Activated CD8-positive, alpha-beta memory T cell treated with anti-CD3 and anti-CD28 coated beads, Interleukin-2, amount 10 ng/mL, durations not matched to agents 7 days and 5 days (primary cell): ENCODE measurements at regions not wholly inside any gene's neighbourhood (a gene's known extent, or its start where the extent isn't known, plus 50 kb on each side); places are given as distances from the start of the nearest gene placed in this dataset.

ENCODE experiments used
- ATAC-seq: fragments of 150-1000 bp; cut with Tn5 transposase; one replicate; pipeline ENCODE4 v1.10.0; 2021; ENCODE audit warnings: moderate library complexity
- CTCF ChIA-PET: fragments of 350-600 bp; sonication (Branson Sonifier 250); formaldehyde crosslinking; loops from one replicate; lab custom pipeline; 2021; ENCODE audit warnings: antibody characterized with exemption; lab: Charles Lee
- DNase-seq: peaks from one replicate; pipeline ENCODE4 v3.0.0-alpha.2; 2020
- H3K27ac Mint-ChIP-seq: one replicate; pipeline ENCODE4 v1.8.0; 2021; ENCODE audit warnings: mild to moderate bottlenecking, mixed read lengths
- H3K27me3 Mint-ChIP-seq: one replicate; pipeline ENCODE4 v1.8.0; 2021; ENCODE audit warnings: mixed read lengths
- H3K36me3 Mint-ChIP-seq: one replicate; pipeline ENCODE4 v1.8.0; 2021; ENCODE audit warnings: mild to moderate bottlenecking, mixed read lengths
- H3K4me1 Mint-ChIP-seq: one replicate; pipeline ENCODE4 v1.8.0; 2021; ENCODE audit warnings: mixed read lengths
- H3K4me3 Mint-ChIP-seq: one replicate; pipeline ENCODE4 v1.8.0; 2021; ENCODE audit warnings: mild to moderate bottlenecking, moderate library complexity, mixed read lengths
- H3K9me3 Mint-ChIP-seq: one replicate; pipeline ENCODE4 v1.8.0; 2022; ENCODE audit warnings: low read depth, mixed read lengths

DNA sequence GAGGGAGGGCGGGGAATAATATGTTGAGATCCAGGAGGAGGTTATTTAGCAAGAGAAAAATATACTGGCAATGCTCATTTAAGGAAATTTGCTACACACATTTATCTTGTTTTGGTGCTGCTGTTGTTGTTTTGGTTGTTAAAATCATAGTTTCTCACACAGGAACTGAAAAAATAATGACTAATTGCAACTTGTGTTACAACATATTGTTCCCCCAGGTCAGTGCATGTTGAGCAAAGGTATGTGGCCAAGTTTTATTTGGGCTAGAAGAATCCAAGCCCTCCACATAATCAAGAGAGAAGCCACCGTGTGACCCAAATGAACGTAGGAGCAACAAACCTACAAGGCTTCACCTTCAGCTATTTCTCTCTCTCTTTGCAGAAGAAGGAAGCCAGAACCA is 220.3 kb upstream of the DAPK1 start:
- no peak for DNase-seq
- CTCF ChIA-PET, result no interaction called here

DNA sequence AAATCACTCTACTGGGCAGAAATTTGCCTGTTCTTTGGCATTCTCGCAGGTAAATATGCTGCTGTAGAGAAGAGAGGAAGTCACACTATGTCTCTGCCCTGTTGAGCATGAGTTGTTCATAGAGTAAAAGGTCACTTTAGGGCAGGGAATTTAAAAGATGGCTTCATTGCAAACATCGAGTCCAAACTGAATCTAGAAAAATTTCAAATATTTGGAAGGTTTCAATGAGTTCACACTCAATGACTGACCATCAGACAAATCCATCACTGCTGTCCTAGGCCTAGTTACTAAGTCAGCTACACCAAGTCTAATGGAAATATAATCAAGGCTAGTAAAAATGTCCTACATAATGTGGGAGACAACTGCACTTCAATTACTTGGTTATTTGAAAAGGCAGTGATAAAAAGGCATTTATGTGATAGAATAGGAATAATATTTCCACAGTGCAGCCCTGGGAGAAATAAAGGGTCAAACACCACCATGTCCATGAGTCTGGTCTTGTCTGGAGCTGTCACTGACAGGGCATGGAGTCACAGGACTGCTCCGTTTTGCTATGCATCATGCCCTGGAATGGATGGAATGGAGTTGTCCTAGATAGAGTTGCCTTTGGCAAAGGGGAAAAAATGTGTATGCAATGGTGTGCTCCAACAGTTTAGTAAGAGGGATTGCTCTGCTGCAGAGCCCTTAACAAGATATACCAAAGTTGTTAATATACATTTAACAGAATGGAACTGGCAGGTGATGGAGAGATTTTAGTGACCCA is 218.5 kb upstream of the DAPK1 start:
- Mint-ChIP-seq H3K27me3 (no peaks in the 10 kb centered on the region), H3K27ac (no peak overlapping the region), H3K4me3 (no peak overlapping the region), H3K36me3 (no peaks in the 10 kb centered on the region), H3K9me3 (no peaks in the 10 kb centered on the region), H3K4me1 (peaks cover 15% of the 10 kb centered on the region)
- ATAC-seq, result no peak
- CTCF ChIA-PET, result no interaction called here
- DNase-seq, result no peak

More for the DNA sequence above, 220.3 kb upstream of the DAPK1 start:
- Mint-ChIP-seq H3K27ac (peak overlapping the region; percentile 14), H3K27me3 (peaks cover under 1% of the 10 kb centered on the region), H3K9me3 (no peaks in the 10 kb centered on the region), H3K4me3 (no peak overlapping the region), H3K36me3 (no peaks in the 10 kb centered on the region), H3K4me1 (peaks cover 15% of the 10 kb centered on the region)
- no peak for ATAC-seq

DNA sequence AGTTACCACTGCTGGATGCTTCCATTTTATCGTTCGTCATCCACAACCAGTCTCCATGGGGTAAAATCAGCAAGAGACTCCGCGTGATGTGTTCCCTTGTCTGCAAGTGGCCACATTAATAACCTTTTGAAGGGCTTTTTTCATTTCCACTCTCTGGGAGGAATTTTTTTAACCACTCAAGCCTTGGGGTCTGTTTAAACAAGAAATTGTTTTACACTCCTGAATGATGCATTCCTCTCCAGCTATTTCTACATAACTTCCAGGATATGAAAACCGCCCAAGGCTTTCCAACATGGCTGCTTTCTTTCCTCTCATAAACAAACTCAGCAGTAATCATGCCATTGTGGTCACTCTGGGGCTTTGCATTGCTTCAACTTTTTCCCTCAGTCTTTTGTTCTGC is 217.2 kb upstream of the DAPK1 start:
- CTCF ChIA-PET, result no interaction called here
- no peaks in the 10 kb centered on the region for H3K36me3 Mint-ChIP-seq

DNA sequence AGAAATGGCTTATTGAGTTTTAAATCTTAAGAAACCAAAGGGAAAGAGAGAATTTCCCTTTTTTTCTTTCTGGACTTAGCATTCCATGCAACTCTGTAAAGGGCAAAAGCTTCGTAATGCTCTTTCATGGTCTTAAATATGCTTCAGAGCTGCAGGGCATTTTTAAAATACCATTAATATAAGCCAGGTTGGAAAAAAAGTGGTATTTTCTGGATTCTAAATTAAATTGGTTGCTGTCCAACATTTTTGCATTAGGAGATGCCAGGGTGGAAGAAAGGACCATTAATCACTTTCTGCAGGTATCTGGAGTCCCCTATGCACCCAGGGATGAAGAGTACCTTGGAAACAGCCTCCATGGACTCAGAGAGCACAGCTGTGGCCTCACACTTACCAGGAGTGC is 215.1 kb upstream of the DAPK1 start:
- no peaks in the 10 kb centered on the region for H3K27me3 Mint-ChIP-seq
- DNase-seq (no peak), ATAC-seq (no peak)
- no peak overlapping the region for H3K27ac Mint-ChIP-seq
- no peaks in the 10 kb centered on the region for H3K9me3 Mint-ChIP-seq
- CTCF ChIA-PET, result no interaction called here
- no peak overlapping the region for H3K4me3 Mint-ChIP-seq
- H3K4me1 Mint-ChIP-seq, result no peaks in the 10 kb centered on the region
- H3K36me3 Mint-ChIP-seq, result no peaks in the 10 kb centered on the region

More for the DNA sequence above, 217.2 kb upstream of the DAPK1 start:
- Mint-ChIP-seq H3K9me3 (no peaks in the 10 kb centered on the region), H3K27ac (no peak overlapping the region), H3K27me3 (no peaks in the 10 kb centered on the region), H3K4me1 (peaks cover 15% of the 10 kb centered on the region), H3K4me3 (no peak overlapping the region)
- DNase-seq (no peak), ATAC-seq (no peak)

DNA sequence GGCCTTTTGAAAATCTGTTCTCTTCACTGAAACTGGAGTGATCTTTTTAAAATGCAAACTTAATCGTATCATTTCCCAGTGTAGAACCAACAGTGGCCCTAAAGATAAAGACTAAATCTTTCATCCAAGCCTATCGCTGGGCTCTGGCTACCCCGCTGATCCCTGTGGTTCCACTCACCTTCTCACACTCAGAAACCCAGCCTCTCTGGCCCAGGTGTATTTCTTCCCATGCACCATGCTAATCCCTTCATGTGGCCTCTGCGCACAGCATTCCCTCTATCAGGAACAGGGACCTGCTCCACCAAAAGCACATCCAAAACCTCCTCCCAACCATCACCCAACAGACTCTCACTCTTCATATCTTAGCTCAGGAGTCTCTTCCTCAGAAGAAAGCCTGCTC is 214.1 kb upstream of the DAPK1 start:
- no peaks in the 10 kb centered on the region for H3K9me3 Mint-ChIP-seq
- ATAC-seq, result no peak
- H3K36me3 Mint-ChIP-seq, result no peaks in the 10 kb centered on the region
- H3K27ac Mint-ChIP-seq, result no peak overlapping the region
- no peak overlapping the region for H3K4me3 Mint-ChIP-seq
- no peaks in the 10 kb centered on the region for H3K27me3 Mint-ChIP-seq
- CTCF ChIA-PET, result no interaction called here
- no peaks in the 10 kb centered on the region for H3K4me1 Mint-ChIP-seq
- DNase-seq, result no peak

DNA sequence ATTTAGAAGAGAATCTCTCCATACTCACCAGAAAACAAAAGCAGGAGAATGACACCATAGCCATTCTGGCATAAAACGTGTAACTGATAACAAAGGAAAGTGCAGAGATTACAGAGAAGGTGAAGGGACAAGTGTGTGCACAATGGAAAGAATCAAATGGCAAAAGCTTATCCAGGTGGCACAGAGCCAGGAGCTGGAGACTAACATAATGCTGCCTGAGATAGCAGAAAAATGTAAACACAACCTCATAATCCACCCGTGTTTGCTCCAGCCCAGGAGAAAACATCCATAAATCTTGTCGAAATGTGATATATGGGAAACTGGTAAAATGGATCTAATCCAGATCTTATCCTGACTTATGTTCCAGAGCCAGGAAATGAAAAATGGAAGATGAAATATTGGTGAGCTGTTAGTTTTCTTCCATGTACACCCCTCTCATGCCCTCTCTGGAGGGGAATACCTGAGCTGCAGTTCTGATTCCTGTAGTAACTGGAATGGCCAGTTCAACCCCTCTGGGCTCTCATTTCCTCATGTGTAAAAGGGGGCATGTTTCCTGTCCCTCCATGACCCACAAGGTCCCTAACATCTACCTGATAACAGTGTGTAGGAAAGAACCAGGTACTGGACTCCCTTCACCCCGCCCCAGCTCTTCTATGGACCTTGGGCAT is 212.3 kb upstream of the DAPK1 start:
- no peaks in the 10 kb centered on the region for H3K9me3 Mint-ChIP-seq
- no peaks in the 10 kb centered on the region for H3K27me3 Mint-ChIP-seq
- H3K36me3 Mint-ChIP-seq, result no peaks in the 10 kb centered on the region
- no peak for ATAC-seq
- no peak overlapping the region for H3K27ac Mint-ChIP-seq
- no peak for DNase-seq
- CTCF ChIA-PET, result no interaction called here
- H3K4me1 Mint-ChIP-seq, result no peaks in the 10 kb centered on the region
- H3K4me3 Mint-ChIP-seq, result no peak overlapping the region

DNA sequence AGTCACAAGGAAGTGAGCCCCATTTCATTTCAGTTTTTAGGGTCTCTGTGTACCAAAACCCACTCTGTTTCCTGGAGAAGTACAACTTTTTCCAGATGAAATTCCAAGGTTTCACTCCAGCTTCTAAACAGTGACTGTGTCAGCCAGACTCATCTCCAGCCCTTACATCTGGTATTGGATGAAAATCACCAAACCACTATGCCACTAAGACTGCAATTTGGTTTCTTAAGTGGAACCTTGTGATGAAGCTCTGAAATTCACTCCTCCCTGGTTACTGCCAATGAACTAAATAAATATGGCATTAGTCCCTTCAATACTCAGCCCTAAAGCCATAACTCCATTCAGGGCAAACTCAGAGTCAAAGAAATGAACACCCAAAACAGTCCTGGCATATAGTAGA is 211.2 kb upstream of the DAPK1 start:
- H3K9me3 Mint-ChIP-seq, result no peaks in the 10 kb centered on the region
- H3K27me3 Mint-ChIP-seq, result no peaks in the 10 kb centered on the region
- H3K4me3 Mint-ChIP-seq, result no peak overlapping the region
- H3K4me1 Mint-ChIP-seq, result no peaks in the 10 kb centered on the region
- H3K27ac Mint-ChIP-seq, result no peak overlapping the region
- DNase-seq (no peak), ATAC-seq (no peak)
- no peaks in the 10 kb centered on the region for H3K36me3 Mint-ChIP-seq
- CTCF ChIA-PET, result no interaction called here

DNA sequence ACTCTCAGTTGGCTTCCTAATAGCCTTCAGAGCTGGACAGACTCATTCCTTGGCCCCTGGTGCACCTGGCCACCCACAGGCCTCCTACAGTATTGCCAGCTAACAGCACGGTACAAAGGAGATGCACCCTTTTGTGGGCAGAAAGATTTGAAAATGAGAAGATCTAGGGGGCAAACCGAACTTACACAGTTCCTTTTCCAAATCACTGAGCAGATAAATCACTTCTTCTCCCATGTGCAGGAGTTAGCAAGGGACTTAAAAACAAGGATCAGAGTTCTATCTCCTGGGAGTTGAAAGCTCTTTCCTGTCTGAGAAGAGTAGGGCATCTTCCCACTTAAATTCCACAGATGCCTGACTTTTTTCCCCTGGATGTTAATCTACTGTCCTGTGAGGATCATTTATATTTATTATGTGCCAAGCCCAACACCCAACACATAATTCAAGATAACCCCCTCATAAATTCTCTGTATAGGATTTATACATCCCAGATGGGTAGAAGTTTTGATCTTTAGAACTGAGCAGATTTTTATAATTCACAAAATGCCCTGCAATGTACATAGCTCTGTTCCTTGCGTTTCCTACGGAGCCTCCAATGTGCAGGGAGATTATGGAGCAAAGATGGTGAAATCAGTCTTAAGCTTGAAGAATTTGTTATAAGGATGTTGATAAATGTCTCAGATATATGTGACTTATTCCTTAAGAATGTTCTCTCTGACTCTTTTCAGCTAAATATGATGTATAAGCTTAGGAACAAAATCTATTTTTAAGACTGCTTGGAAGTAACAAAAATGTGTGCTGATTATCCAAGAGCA is 207.2 kb upstream of the DAPK1 start:
- CTCF ChIA-PET, result no interaction called here
- ATAC-seq (no peak), DNase-seq (no peak)
- Mint-ChIP-seq H3K27ac (no peak overlapping the region), H3K4me3 (no peak overlapping the region), H3K4me1 (no peaks in the 10 kb centered on the region), H3K27me3 (no peaks in the 10 kb centered on the region), H3K9me3 (no peaks in the 10 kb centered on the region), H3K36me3 (no peaks in the 10 kb centered on the region)

DNA sequence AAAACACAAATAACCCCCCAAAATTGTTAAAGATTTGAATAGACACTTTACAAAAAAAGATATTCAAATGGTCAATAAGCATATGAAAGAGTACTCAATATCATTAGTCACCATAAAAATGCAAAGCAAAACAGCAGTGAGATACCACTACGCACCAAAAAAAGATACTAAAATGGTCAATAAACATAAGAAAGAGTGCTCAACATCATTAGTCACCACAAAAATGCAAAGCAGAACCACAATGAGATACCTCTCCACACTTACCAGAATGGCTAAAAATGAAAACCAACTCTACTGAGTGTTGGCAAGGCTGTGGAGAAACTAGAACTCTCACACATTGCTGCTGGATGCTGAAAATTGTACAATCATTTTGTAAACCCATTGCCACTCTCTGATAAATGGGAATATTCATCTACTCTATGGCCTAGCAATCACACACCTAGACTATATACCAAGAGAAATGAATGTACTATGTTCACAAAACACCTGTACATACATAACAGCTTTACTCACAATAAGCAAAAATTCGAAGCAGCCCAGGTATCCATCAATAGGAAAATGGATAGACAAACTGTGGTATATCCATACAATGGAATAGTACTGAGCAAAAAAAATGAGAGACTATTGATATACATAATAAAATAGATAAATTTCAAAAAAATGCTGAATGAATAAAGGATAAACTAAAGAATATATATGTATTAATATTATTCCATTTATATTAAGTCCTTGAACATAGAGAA is 205.0 kb upstream of the DAPK1 start:
- Mint-ChIP-seq H3K27me3 (no peaks in the 10 kb centered on the region), H3K27ac (no peak overlapping the region), H3K9me3 (no peaks in the 10 kb centered on the region), H3K4me1 (no peaks in the 10 kb centered on the region), H3K36me3 (no peaks in the 10 kb centered on the region), H3K4me3 (no peak overlapping the region)
- CTCF ChIA-PET, result no interaction called here
- ATAC-seq (no peak), DNase-seq (no peak)

DNA sequence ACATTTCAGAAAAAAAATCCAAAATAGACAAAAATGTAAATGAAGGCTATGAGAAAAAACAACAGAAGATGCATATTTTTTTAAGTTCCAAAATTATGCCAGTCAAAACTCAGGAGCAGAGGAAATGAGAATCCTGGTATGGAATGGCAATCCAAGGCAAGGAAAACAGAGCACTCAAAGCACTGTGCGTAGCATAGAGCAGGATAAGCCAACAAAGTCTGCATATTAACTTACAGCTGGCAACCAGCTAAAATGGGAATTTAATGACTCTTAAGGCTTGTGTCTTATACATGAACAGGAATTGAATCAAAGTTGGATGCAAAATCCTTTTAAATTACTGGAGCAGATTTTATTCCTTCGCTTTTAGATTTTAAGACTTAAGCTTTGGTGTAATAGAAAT is 203.5 kb upstream of the DAPK1 start:
- no peaks in the 10 kb centered on the region for H3K27me3 Mint-ChIP-seq
- H3K27ac Mint-ChIP-seq, result no peak overlapping the region
- CTCF ChIA-PET, result interaction anchor here (1.5 kb wide), 1 partner anchor 11 kb away, joined by 3 read pairs; no protein-coding TSS in a partner anchor
- ATAC-seq (no peak), DNase-seq (no peak)
- no peaks in the 10 kb centered on the region for H3K4me1 Mint-ChIP-seq
- H3K9me3 Mint-ChIP-seq, result no peaks in the 10 kb centered on the region
- H3K36me3 Mint-ChIP-seq, result no peaks in the 10 kb centered on the region
- no peak overlapping the region for H3K4me3 Mint-ChIP-seq

DNA sequence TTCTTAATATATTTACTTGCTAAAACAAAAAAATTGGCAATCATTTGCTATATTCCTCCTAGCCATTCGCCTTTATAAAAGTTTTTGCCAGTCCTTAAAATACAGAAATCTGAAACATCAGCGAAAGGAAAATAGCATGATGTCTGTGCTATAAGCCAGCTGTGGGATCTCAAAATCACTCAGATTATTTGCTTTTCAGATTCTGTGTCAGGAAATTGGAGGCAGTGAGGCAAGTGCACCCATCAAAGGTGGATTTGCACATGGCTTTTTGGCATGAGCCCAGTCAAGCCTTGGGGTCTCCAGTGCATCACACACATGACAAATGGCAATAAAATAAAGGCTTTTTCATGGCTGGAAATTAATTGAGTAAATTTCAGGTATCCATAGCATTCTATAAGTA is 196.8 kb upstream of the DAPK1 start:
- H3K27ac Mint-ChIP-seq, result no peak overlapping the region

DNA sequence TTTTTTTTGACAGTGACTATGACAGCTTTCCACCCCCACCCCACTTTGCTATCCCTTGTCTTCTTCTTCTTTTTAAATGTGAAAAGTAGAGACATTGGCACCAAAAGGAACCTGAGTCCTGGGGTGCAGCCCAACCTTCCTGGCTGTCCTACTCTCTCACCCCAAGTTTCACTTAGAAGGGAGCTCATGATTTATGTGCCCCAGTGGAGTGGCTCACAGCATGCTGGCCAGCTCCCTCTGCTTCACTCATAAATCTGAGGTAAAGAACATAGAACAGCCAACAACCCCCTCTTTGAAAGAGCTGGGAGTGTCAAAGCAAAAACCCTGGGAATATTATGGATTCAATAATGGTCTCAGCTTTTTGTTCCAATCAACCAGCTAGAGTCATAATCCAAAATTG is 196.3 kb upstream of the DAPK1 start:
- CTCF ChIA-PET, result interaction anchor here (0.6 to 0.7 kb wide), 2 partner anchors 10 to 1247 kb away, joined by 3 read pairs; no protein-coding TSS in a partner anchor
- no peaks in the 10 kb centered on the region for H3K27me3 Mint-ChIP-seq

More for the DNA sequence above, 196.8 kb upstream of the DAPK1 start:
- CTCF ChIA-PET, result interaction anchor here (0.6 to 0.7 kb wide), 2 partner anchors 10 to 1247 kb away, joined by 3 read pairs; no protein-coding TSS in a partner anchor
- Mint-ChIP-seq H3K9me3 (no peaks in the 10 kb centered on the region), H3K4me1 (no peaks in the 10 kb centered on the region), H3K4me3 (no peak overlapping the region), H3K36me3 (no peaks in the 10 kb centered on the region), H3K27me3 (no peaks in the 10 kb centered on the region)
- ATAC-seq (no peak), DNase-seq (no peak)

DNA sequence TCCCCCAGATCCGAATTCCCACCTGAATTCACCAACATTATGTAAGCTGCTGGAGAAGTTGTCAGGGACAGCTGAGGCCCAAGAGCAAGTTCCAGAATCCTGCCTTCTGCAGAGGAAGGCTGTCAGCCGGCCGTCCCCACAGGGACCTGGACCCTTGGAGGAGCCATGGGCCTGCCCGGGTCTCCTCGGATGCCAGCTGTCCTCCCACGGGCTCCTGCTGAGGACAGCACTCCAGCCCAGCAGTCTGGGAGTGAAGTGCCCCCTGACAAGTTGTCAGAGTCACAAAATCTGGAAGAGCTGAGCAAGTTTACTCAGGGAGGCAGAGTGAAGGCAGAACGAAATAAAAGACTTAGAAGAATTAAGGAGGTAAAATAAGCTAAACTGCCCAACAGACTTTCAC is 192.5 kb upstream of the DAPK1 start:
- Mint-ChIP-seq H3K4me3 (no peak overlapping the region), H3K9me3 (peaks cover 2% of the 10 kb centered on the region), H3K27me3 (no peaks in the 10 kb centered on the region), H3K4me1 (no peaks in the 10 kb centered on the region), H3K36me3 (no peaks in the 10 kb centered on the region), H3K27ac (no peak overlapping the region)
- no peak for DNase-seq
- CTCF ChIA-PET, result interaction anchor here (1.4 kb wide), 1 partner anchor 11 kb away, joined by 3 read pairs; no protein-coding TSS in a partner anchor
- ATAC-seq, result no peak

More for the DNA sequence above, 196.3 kb upstream of the DAPK1 start:
- ATAC-seq, result no peak
- no peak for DNase-seq
- Mint-ChIP-seq H3K4me1 (no peaks in the 10 kb centered on the region), H3K9me3 (no peaks in the 10 kb centered on the region), H3K4me3 (no peak overlapping the region), H3K27ac (no peak overlapping the region), H3K36me3 (no peaks in the 10 kb centered on the region)
